GM12891 (cell line): ENCODE measurements at regions not wholly inside any gene's neighbourhood (a gene's known extent, or its start where the extent isn't known, plus 50 kb on each side); places are given as distances from the start of the nearest gene placed in this dataset.

Experiments used
- PAX5 ChIP-seq: IDR thresholded peaks from 2 replicates; pipeline ENCODE4 v1.6.1; 2011; ENCODE audit warnings: low read length, moderate library complexity, mild to moderate bottlenecking; ENCODE audit not compliant: insufficient read depth, severe bottlenecking
- POLR2A ChIP-seq: IDR thresholded peaks from 2 replicates; pipeline ENCODE4 v1.6.1; 2011; ENCODE audit warnings: low read depth, low read length, control low read depth
- POLR2AphosphoS5 ChIP-seq: IDR thresholded peaks from 2 replicates; pipeline ENCODE4 v1.6.1; 2011; ENCODE audit warnings: low read depth, low read length, control low read depth
- POU2F2 ChIP-seq: IDR thresholded peaks from 2 replicates; pipeline ENCODE4 v1.6.1; 2011; ENCODE audit warnings: low read depth, mild to moderate bottlenecking, control low read depth, low read length, moderate library complexity

DNA sequence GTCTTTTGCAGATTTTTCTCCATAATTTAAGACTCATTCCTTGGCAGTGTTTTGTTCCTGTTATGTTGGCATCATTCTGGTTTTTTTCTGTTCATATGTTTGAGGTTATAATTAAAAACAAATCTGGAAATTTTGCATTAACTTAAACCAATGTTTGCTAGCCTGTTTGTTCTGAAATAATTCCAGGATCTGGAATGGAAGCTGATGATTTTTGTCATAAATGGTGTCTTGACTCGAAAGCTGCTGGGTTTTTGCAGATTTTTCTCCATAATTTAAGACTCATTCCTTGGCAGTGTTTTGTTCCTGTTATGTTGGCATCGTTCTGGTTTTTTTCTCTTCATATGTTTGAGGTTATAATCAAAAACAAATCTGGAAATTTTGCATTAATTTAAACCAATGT lies 318.7 kb upstream of the IRX4 start:
- no peak for TF ChIP-seq POLR2A
- TF ChIP-seq POLR2AphosphoS5: no peak
- TF ChIP-seq POU2F2: no peak
- TF ChIP-seq PAX5: no peak
